HEK293 (cell line): ENCODE measurements at regions not wholly inside any gene's neighbourhood (a gene's known extent, or its start where the extent isn't known, plus 50 kb on each side); places are given as distances from the start of the nearest gene placed in this dataset.

Experiments used
- CTCF ChIP-seq: fragments of 450-650 bp; formaldehyde crosslinking; IDR thresholded peaks from 2 replicates; pipeline ENCODE4 v1.5.1; 2016; ENCODE audit warnings: missing biosample characterization, missing genetic modification characterization
- ZBTB17 ChIP-seq: fragments of 450-650 bp; formaldehyde crosslinking; IDR thresholded peaks from 2 replicates; pipeline ENCODE4 v1.5.1; 2016; ENCODE audit warnings: missing biosample characterization, missing genetic modification characterization
- ZNF121 ChIP-seq: fragments of 450-650 bp; formaldehyde crosslinking; IDR thresholded peaks from 2 replicates; pipeline ENCODE4 v1.5.1; 2016; ENCODE audit warnings: missing biosample characterization, missing genetic modification characterization
- ZNF350 ChIP-seq: fragments of 450-650 bp; formaldehyde crosslinking; IDR thresholded peaks from 2 replicates; pipeline ENCODE4 v1.5.0; 2017; ENCODE audit warnings: missing biosample characterization, mild to moderate bottlenecking, missing genetic modification characterization
- ZNF747 ChIP-seq: fragments of 450-650 bp; formaldehyde crosslinking; IDR thresholded peaks from 2 replicates; pipeline ENCODE4 v1.5.1; 2016; ENCODE audit warnings: missing biosample characterization, missing genetic modification characterization
- TF ChIP-seq, protein P1 (sequence below): fragments of 450-650 bp; formaldehyde crosslinking; IDR thresholded peaks from 2 replicates; pipeline ENCODE4 v1.5.1; 2016; ENCODE audit warnings: missing biosample characterization, missing genetic modification characterization
- TF ChIP-seq, protein P2 (sequence below): fragments of 450-650 bp; IDR thresholded peaks from 2 replicates; pipeline ENCODE4 v1.5.1; 2018; ENCODE audit warnings: missing biosample characterization, missing genetic modification characterization

DNA sequence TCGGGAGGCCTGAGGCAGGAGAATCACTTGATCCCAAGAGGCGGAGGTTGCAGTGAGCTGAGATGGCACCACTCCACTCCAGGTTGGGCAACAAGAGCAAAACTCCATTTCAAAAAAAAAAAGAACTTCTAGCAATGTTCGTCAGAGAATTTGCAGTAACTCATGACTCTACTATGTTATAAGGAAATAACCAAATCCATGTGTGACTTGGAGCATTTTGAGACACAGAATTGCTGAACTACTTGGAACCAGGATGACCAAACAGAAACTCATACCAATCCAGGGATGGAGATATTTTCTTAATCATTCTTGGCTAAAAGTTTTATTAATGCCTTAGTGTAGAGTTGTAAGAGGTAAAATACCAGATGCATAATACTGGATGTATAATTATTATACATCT lies 99.9 kb upstream of the BNC2 start:
- no peak for TF ChIP-seq ZNF747 (tag by site-specific recombination)
- TF ChIP-seq, protein P1, sequence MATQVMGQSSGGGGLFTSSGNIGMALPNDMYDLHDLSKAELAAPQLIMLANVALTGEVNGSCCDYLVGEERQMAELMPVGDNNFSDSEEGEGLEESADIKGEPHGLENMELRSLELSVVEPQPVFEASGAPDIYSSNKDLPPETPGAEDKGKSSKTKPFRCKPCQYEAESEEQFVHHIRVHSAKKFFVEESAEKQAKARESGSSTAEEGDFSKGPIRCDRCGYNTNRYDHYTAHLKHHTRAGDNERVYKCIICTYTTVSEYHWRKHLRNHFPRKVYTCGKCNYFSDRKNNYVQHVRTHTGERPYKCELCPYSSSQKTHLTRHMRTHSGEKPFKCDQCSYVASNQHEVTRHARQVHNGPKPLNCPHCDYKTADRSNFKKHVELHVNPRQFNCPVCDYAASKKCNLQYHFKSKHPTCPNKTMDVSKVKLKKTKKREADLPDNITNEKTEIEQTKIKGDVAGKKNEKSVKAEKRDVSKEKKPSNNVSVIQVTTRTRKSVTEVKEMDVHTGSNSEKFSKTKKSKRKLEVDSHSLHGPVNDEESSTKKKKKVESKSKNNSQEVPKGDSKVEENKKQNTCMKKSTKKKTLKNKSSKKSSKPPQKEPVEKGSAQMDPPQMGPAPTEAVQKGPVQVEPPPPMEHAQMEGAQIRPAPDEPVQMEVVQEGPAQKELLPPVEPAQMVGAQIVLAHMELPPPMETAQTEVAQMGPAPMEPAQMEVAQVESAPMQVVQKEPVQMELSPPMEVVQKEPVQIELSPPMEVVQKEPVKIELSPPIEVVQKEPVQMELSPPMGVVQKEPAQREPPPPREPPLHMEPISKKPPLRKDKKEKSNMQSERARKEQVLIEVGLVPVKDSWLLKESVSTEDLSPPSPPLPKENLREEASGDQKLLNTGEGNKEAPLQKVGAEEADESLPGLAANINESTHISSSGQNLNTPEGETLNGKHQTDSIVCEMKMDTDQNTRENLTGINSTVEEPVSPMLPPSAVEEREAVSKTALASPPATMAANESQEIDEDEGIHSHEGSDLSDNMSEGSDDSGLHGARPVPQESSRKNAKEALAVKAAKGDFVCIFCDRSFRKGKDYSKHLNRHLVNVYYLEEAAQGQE (tag by site-specific recombination): no peak
- TF ChIP-seq ZBTB17 (tag by site-specific recombination): no peak
- TF ChIP-seq ZNF350 (tag by site-specific recombination): no peak
- TF ChIP-seq, protein P2, sequence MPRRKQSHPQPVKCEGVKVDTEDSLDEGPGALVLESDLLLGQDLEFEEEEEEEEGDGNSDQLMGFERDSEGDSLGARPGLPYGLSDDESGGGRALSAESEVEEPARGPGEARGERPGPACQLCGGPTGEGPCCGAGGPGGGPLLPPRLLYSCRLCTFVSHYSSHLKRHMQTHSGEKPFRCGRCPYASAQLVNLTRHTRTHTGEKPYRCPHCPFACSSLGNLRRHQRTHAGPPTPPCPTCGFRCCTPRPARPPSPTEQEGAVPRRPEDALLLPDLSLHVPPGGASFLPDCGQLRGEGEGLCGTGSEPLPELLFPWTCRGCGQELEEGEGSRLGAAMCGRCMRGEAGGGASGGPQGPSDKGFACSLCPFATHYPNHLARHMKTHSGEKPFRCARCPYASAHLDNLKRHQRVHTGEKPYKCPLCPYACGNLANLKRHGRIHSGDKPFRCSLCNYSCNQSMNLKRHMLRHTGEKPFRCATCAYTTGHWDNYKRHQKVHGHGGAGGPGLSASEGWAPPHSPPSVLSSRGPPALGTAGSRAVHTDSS (tag by site-specific recombination): no peak
- no peak for TF ChIP-seq CTCF (tag by site-specific recombination)
- no peak for TF ChIP-seq ZNF121 (tag by site-specific recombination)
